OCI-M2 (cell line): ENCODE measurements at regions not wholly inside any gene's neighbourhood (a gene's known extent, or its start where the extent isn't known, plus 50 kb on each side); places are given as distances from the start of the nearest gene placed in this dataset.

Source experiments
- DNase-seq: peaks from one replicate; lab custom pipeline; 2025; ENCODE audit not compliant: unreplicated experiment; lab: John Stamatoyannopoulos, UW

- no peak for DNase-seq
These were observed 290.1 kb downstream of the FOXO1 start for GRCh38 chr13:40376296-40376849.

DNA sequence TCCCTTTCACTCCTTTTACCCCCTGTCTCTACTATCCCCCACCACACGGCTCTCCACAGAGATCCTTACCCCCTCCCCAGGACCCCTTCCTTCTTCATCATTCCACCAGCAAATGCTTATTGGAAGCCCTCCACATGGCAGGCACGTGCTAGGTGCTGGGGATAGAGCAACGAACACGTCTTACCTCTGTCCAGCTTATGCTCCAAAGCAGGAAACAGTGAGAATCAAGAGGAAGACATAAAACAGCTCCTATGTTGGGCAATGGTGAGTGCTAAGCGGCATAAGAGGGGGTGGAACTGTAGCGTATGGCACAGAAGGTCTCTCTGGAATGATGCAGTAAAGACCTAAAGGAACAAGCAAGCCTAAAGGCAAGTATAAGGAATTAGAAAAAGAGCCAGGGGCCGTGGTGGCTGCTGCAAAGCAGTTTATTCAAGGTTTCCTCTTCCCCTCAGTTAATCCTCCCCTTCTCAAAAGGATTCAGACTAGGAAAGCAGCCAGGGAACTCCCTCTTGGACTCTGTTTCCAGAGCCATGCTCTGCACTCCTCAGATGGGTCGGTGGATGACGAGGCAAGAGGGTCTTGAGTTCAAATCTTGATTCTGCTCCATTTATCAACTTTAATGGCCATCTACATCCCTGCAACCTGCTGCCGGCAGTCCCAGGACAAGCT lies 289.4 kb downstream of the FOXO1 start:
- DNase-seq: no peak

GRCh38 chr13:40377783-40378182 lies 288.7 kb downstream of the FOXO1 start:
- DNase-seq: no peak

- DNase-seq: no peak
These were observed 287.2 kb downstream of the FOXO1 start for GRCh38 chr13:40379196-40379595.

- DNase-seq: no peak
These were observed 286.5 kb downstream of the FOXO1 start for GRCh38 chr13:40379794-40380578.

DNA sequence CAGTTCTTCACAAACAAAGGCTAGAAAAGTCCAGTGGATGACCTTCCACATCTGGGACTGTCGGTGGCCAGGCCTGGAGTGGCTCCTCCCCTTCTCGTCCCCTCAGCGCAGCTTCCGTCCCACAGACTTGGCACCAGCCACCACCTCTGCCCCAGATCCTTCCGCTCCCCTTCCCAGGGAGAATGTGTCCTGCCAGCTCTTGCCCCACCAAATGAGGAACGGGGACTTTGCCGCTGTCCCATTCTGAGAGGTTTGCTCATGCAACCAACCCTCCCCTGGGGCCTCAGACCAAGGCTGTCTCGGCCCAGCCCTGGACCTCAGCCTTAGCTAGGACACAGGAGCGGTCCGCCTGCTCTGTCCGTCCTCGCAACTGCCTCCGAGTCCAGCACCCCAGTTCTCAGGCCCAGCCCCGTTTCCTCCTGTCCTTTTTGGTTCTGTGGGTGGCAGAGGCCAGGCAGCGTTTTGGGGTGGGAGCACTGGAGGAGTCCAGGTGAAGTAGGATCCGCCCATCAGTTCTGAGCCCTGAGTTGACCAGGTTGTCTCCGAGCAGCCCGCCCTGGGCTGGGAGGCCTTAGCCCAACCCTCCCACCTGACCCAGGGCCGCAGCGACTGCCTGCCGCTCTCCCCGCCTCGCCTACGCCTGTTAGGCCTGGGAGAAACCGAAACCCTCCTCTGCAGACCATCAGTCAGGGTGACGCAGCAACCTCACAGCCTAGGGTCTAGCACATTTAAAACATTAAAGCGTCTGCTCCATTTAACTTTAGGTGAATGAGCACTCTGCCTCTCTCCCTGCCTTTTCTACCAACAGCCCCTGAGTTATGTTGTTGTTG lies 284.3 kb downstream of the FOXO1 start:
- DNase-seq: no peak

GRCh38 chr13:40383132-40383531 lies 283.3 kb downstream of the FOXO1 start:
- DNase-seq: no peak

DNA sequence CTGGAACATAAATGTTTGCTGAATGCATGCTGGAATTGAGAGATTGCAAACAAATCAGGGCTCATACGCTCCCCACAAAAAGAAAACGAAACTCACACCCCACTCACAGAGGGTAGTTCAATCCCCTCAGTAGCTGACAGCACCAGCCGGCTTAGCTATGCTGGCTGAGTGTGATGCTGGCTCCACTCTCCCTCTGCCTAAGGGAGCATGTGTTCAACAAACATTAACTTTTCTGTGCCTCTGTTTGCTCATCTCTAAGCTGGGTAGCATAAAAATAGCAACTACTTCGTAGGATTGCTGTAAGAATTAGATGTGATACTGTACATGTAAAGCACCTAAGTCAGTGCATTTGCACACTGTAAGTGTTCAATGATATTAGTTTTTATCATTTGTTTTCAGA lies 282.6 kb downstream of the FOXO1 start:
- no peak for DNase-seq

DNA sequence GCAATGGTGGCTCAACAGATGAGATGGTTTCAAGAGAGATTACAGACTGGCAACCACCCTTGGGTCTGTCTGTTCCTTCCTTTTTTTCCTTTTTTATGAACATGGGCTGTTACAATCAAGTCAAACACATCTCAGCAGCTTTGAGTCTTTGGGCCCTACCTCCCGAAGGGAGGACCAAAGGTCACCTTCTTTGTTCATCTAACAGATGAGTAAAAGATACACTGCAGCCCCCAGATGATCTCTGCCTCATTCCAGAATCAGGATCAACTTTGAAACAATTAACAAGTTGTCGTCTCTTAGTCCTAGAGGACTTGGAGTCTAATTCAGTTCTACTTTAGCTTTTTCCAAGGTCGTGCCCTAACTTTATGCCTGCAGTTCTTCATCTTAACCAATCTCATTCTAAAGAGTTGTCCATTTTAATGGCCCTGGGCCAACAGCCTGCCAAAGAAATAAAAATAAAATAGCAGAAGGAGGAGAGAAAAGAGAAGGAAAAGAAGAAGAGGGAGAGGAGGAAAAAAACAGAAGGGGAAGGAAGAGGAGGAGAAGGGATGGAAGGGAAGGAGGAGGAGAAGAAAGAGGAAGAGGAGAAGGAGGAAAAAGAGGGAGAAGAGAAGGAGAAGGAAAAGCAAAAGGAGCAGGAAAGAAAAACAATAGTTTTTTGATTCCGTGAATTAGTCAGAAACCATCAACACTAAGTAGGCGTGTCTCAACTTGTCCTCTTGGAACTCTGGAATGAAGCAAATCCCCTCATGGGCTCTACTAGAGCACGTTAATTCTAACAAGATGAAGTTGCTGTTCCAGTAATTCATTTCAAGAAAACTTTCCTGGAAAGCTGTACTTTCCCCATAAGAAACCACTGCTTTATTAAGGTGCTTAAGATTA lies 281.2 kb downstream of the FOXO1 start:
- DNase-seq: no peak

GRCh38 chr13:40385858-40386180 lies 280.6 kb downstream of the FOXO1 start:
- DNase-seq: no peak

GRCh38 chr13:40386586-40386985 lies 279.9 kb downstream of the FOXO1 start:
- no peak for DNase-seq

GRCh38 chr13:40387775-40388174 lies 278.7 kb downstream of the FOXO1 start:
- DNase-seq: no peak

GRCh38 chr13:40388617-40389016 lies 277.8 kb downstream of the FOXO1 start:
- no peak for DNase-seq

GRCh38 chr13:40389081-40389641 lies 277.3 kb downstream of the FOXO1 start:
- no peak for DNase-seq

GRCh38 chr13:40390401-40390916 lies 276.0 kb downstream of the FOXO1 start:
- DNase-seq: no peak

DNA sequence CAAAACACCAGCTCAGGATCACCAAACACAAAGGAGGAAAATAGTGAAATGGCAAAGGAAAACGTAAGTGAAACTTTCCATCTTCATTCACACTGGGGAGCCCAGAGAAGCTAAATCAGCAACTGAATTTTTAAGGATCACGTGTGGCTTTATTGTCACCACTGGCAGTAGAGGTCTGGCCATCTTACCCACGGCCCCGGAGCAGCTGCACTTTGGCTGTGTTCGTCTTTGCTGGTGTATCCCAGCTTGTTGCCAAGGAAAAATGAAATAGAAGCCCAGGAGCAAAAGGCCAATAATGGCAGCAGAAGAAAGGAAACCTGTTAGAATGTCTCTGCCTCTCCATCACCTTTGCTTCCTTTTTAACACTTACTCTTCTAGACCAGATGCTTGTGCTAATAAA lies 274.7 kb downstream of the FOXO1 start:
- DNase-seq: no peak

DNA sequence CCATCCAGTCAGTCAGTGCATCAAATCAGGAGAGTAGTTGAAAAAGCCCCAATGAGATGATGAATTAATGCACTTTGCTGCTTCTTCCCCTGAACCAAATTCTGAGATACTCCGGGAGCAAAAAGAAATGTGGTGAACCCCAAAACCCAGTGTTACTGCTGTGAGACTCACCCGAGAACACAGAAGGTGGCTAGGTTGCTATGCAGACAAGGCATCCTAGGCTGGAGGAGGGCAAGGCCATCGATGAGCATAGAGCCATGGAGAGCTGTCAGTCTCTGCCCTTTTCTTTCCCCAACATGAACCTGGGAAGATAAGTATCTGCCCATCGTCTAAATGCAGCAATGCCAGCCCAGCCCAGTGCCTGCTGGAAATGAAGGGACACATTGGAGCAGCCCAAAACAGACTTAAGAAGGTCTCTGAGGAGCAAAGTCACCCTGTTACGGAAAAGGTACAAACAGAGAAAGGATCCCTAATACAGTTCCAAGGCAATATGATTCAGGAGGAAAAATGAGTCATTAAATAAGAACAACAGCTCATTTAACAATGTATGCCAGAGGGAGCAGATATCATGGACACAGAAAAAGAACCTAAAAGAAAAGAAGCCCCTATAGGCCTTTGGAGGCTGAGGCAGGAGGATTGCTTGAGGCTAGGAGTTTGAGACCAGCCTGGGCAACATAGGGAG lies 272.0 kb downstream of the FOXO1 start:
- no peak for DNase-seq

- no peak for DNase-seq
These were observed 268.4 kb downstream of the FOXO1 start for GRCh38 chr13:40398065-40398464.

- no peak for DNase-seq
These were observed 266.7 kb downstream of the FOXO1 start for GRCh38 chr13:40399756-40400155.
